Prostate gland (tissue), 2 donors: ENCODE measurements at regions not wholly inside any gene's neighbourhood (a gene's known extent, or its start where the extent isn't known, plus 50 kb on each side); places are given as distances from the start of the nearest gene placed in this dataset.

Experiments
- CTCF ChIP-seq, 4 experiments: fragments of 200-600 bp in 2 of 4; fragments of 450-650 bp in 2 of 4; sonication (generic) in 2 of 4; IDR thresholded peaks; 1 replicate in 3 of 4; 2 replicates in 1 of 4; pipeline ENCODE4 v1.5.1; 2016 to 2019; ENCODE audit warnings: antibody characterized with exemption in 4 of 4, mild to moderate bottlenecking in 2 of 4, moderate library complexity in 2 of 4
- POLR2AphosphoS5 ChIP-seq: sonication (generic); formaldehyde crosslinking; IDR thresholded peaks from one replicate; pipeline ENCODE4 v1.6.1; 2017; ENCODE audit warnings: antibody characterized with exemption

GRCh38 chr11:8814209-8814922 lies 96.6 kb upstream of the AKIP1 start:
- TF ChIP-seq CTCF (IDR thresholded peaks at IDR 0.05) = no peak
- peak; percentile 9 for TF ChIP-seq POLR2AphosphoS5
